H9 (cell line): ENCODE measurements at regions not wholly inside any gene's neighbourhood (a gene's known extent, or its start where the extent isn't known, plus 50 kb on each side); places are given as distances from the start of the nearest gene placed in this dataset.

ENCODE experiments used
- DNase-seq: peaks from one replicate; pipeline ENCODE4 v3.0.0-alpha.2; 2017
- H2AFZ ChIP-seq: one replicate; pipeline ENCODE4 v1.6.1; 2013; ENCODE audit warnings: mild to moderate bottlenecking, low read length, control low read depth, moderate library complexity
- H2AK5ac ChIP-seq: 2 replicates; pipeline ENCODE4 v1.6.1; 2013; ENCODE audit warnings: low read length, control low read depth, mixed read lengths; ENCODE audit not compliant: insufficient read length
- H2BK120ac ChIP-seq: one replicate; pipeline ENCODE4 v1.6.1; 2013; ENCODE audit warnings: low read depth, mild to moderate bottlenecking, low read length, control low read depth, inconsistent platforms; ENCODE audit not compliant: poor library complexity, severe bottlenecking
- H2BK12ac ChIP-seq: 2 replicates; pipeline ENCODE4 v1.6.1; 2013; ENCODE audit warnings: low read length, control low read depth, mixed read lengths, low read depth; ENCODE audit not compliant: insufficient read length
- H2BK15ac ChIP-seq: 2 replicates; pipeline ENCODE4 v1.6.1; 2013; ENCODE audit warnings: low read depth, low read length, control low read depth
- H2BK20ac ChIP-seq: one replicate; pipeline ENCODE4 v1.6.1; 2013; ENCODE audit warnings: low read depth, mild to moderate bottlenecking, low read length, control low read depth, inconsistent platforms; ENCODE audit not compliant: poor library complexity, severe bottlenecking
- H2BK5ac ChIP-seq: 2 replicates; pipeline ENCODE4 v1.6.1; 2013; ENCODE audit warnings: low read length, control low read depth, mixed read lengths; ENCODE audit not compliant: insufficient read length
- H3K14ac ChIP-seq: 2 replicates; pipeline ENCODE4 v1.6.1; 2013; ENCODE audit warnings: low read length, control low read depth; ENCODE audit not compliant: insufficient read depth
- H3K18ac ChIP-seq: 2 replicates; pipeline ENCODE4 v1.6.1; 2013; ENCODE audit warnings: low read depth, mild to moderate bottlenecking, mixed read lengths, low read length, control low read depth; ENCODE audit not compliant: insufficient read length
- H3K23ac ChIP-seq: 2 replicates; pipeline ENCODE4 v1.6.1; 2013; ENCODE audit warnings: low read length, control low read depth, mixed read lengths, low read depth; ENCODE audit not compliant: insufficient read length
- H3K23me2 ChIP-seq: 2 replicates; pipeline ENCODE4 v1.6.1; 2013; ENCODE audit warnings: low read depth, mild to moderate bottlenecking, mixed read lengths, low read length, control low read depth; ENCODE audit not compliant: insufficient read length, poor library complexity, severe bottlenecking
- H3K27ac ChIP-seq: 2 replicates; pipeline ENCODE4 v1.5.1; 2013; ENCODE audit warnings: low read length, control low read depth, mixed read lengths, low read depth; ENCODE audit not compliant: insufficient read length
- H3K27me3 ChIP-seq: 2 replicates; pipeline ENCODE4 v1.6.1; 2013; ENCODE audit warnings: low read length, control low read depth, inconsistent platforms; ENCODE audit not compliant: insufficient read depth
- H3K4ac ChIP-seq: 2 replicates; pipeline ENCODE4 v1.6.1; 2013; ENCODE audit warnings: low read depth, mild to moderate bottlenecking, control low read depth, inconsistent platforms, low read length, moderate library complexity
- H3K4me1 ChIP-seq: 2 replicates; pipeline ENCODE4 v1.6.1; 2013; ENCODE audit warnings: low read length, control low read depth, inconsistent platforms; ENCODE audit not compliant: insufficient read depth
- H3K4me2 ChIP-seq: 2 replicates; pipeline ENCODE4 v1.6.1; 2013; ENCODE audit warnings: low read length, control low read depth, mixed read lengths; ENCODE audit not compliant: insufficient read length, insufficient read depth
- H3K56ac ChIP-seq: 2 replicates; pipeline ENCODE4 v1.6.1; 2013; ENCODE audit warnings: low read depth, mild to moderate bottlenecking, mixed read lengths, low read length, control low read depth; ENCODE audit not compliant: insufficient read length
- H3K79me1 ChIP-seq: 2 replicates; pipeline ENCODE4 v1.6.1; 2013; ENCODE audit warnings: low read depth, mild to moderate bottlenecking, moderate library complexity, low read length, control low read depth, inconsistent platforms; ENCODE audit not compliant: insufficient read depth, poor library complexity, severe bottlenecking
- H3K79me2 ChIP-seq: 2 replicates; pipeline ENCODE4 v1.6.1; 2013; ENCODE audit warnings: low read length, control low read depth, inconsistent platforms; ENCODE audit not compliant: insufficient read depth
- H3K9ac ChIP-seq: 2 replicates; pipeline ENCODE4 v1.6.1; 2013; ENCODE audit warnings: low read length, control low read depth, mixed read lengths; ENCODE audit not compliant: insufficient read length; ENCODE audit errors: extremely low read depth
- H3K9me3 ChIP-seq: one replicate; pipeline ENCODE4 v1.6.1; 2013; ENCODE audit warnings: low read depth, low read length, inconsistent platforms; ENCODE audit not compliant: control insufficient read depth
- H3T11ph ChIP-seq: one replicate; pipeline ENCODE4 v1.6.1; 2013; ENCODE audit warnings: mild to moderate bottlenecking, low read length, control low read depth, inconsistent platforms
- H4K20me1 ChIP-seq: one replicate; pipeline ENCODE4 v1.6.1; 2013; ENCODE audit not compliant: control insufficient read depth, insufficient read length, insufficient read depth
- H4K5ac ChIP-seq: 2 replicates; pipeline ENCODE4 v1.6.1; 2013; ENCODE audit warnings: low read depth, mild to moderate bottlenecking, mixed read lengths, low read length, control low read depth; ENCODE audit not compliant: insufficient read length
- H4K8ac ChIP-seq: replicated peaks from 2 replicates; pipeline ENCODE4 v1.6.1; 2013; ENCODE audit warnings: low read length, control low read depth, mixed read lengths, low read depth; ENCODE audit not compliant: insufficient read length
- H4K91ac ChIP-seq: 2 replicates; pipeline ENCODE4 v1.6.1; 2013; ENCODE audit warnings: low read depth, mild to moderate bottlenecking, moderate library complexity, mixed read lengths, low read length, control low read depth; ENCODE audit not compliant: insufficient read length
- H3K27ac Mint-ChIP-seq, 3 experiments: 2 replicates in 2 of 3; 3 replicates in 1 of 3; pipeline ENCODE4 v1.8.0; 2020 to 2021; ENCODE audit warnings: mixed read lengths in 3 of 3, mild to moderate bottlenecking in 1 of 3, moderate library complexity in 1 of 3
- H3K27me3 Mint-ChIP-seq: 2 replicates; pipeline ENCODE4 v1.8.0; 2021; ENCODE audit warnings: low read depth, mild to moderate bottlenecking, moderate library complexity, mixed read lengths
- H3K36me3 Mint-ChIP-seq, 3 experiments: 2 replicates in 2 of 3; 3 replicates in 1 of 3; pipeline ENCODE4 v1.8.0; 2020 to 2021; ENCODE audit warnings: low read depth in 3 of 3, mixed read lengths in 3 of 3; ENCODE audit not compliant: insufficient read depth in 1 of 3
- H3K4me1 Mint-ChIP-seq, 2 experiments: 2 replicates each; pipeline ENCODE4 v1.8.0; 2020; ENCODE audit warnings: mixed read lengths in 2 of 2
- H3K4me3 Mint-ChIP-seq, 2 experiments: 2 replicates in 1 of 2; 3 replicates in 1 of 2; pipeline ENCODE4 v1.8.0; 2020 to 2021; ENCODE audit warnings: mild to moderate bottlenecking in 2 of 2, mixed read lengths in 2 of 2, moderate library complexity in 1 of 2
- H3K9me3 Mint-ChIP-seq, 2 experiments: 2 replicates in 1 of 2; 3 replicates in 1 of 2; pipeline ENCODE4 v1.8.0; 2020; ENCODE audit warnings: mild to moderate bottlenecking in 2 of 2, mixed read lengths in 2 of 2, moderate library complexity in 1 of 2
- WGBS: extraction: QIAGEN DNeasy Blood & Tissue Kit; methylation state at CpG from one replicate; pipeline ENCODE4 v1.1.7; 2013; ENCODE audit warnings: missing lambda C conversion rate, low lambda C conversion rate, mixed read lengths; ENCODE audit not compliant: insufficient read length; ENCODE audit errors: extremely low coverage; 5-methylcytosine and 5-hydroxymethylcytosine counted together
- TF ChIP-seq, protein P1 (sequence below): fragments of 200-600 bp; sonication (generic); conservative IDR thresholded peaks from 3 replicates; pipeline ENCODE4 v1.8.0; 2021; ENCODE audit warnings: antibody characterized with exemption, mild to moderate bottlenecking

- no peak overlapping the region for H2BK20ac ChIP-seq
- no peaks in the 10 kb centered on the region for H3K4me1 ChIP-seq
- no peaks in the 10 kb centered on the region for H3K23me2 ChIP-seq
- Mint-ChIP-seq H3K4me3 (no peak overlapping the region), H3K27me3 (no peaks in the 10 kb centered on the region; the same call in 1 of the 2 replicates), H3K27ac (no peak overlapping the region), H3K4me1 (peaks cover 0 to 2% of the 10 kb centered on the region in 2 experiments; a peak in 1 of 4 replicates), H3K9me3 (no peaks in the 10 kb centered on the region), H3K36me3 (no peaks in the 10 kb centered on the region)
- H3T11ph ChIP-seq, result no peak overlapping the region
- no CpG with 5 or more reads among the region's 3 CpGs for WGBS
- no peak overlapping the region for H3K56ac ChIP-seq
- H3K14ac ChIP-seq, result no peak overlapping the region
- no peaks in the 10 kb centered on the region for H4K20me1 ChIP-seq
- H3K27ac ChIP-seq, result no peak overlapping the region
- H3K9me3 ChIP-seq, result no peaks in the 10 kb centered on the region
- H2BK15ac ChIP-seq, result no peak overlapping the region
- no peak overlapping the region for H3K4ac ChIP-seq
- H4K8ac ChIP-seq, result no peak overlapping the region
- H3K9ac ChIP-seq, result no peak overlapping the region
- no peaks in the 10 kb centered on the region for H3K79me2 ChIP-seq
- no peaks in the 10 kb centered on the region for H3K27me3 ChIP-seq
- TF ChIP-seq, protein P1, sequence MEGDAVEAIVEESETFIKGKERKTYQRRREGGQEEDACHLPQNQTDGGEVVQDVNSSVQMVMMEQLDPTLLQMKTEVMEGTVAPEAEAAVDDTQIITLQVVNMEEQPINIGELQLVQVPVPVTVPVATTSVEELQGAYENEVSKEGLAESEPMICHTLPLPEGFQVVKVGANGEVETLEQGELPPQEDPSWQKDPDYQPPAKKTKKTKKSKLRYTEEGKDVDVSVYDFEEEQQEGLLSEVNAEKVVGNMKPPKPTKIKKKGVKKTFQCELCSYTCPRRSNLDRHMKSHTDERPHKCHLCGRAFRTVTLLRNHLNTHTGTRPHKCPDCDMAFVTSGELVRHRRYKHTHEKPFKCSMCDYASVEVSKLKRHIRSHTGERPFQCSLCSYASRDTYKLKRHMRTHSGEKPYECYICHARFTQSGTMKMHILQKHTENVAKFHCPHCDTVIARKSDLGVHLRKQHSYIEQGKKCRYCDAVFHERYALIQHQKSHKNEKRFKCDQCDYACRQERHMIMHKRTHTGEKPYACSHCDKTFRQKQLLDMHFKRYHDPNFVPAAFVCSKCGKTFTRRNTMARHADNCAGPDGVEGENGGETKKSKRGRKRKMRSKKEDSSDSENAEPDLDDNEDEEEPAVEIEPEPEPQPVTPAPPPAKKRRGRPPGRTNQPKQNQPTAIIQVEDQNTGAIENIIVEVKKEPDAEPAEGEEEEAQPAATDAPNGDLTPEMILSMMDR, result no peak
- no peak overlapping the region for H3K4me2 ChIP-seq
- DNase-seq, result no peak
- no peak overlapping the region for H2BK12ac ChIP-seq
- H3K79me1 ChIP-seq, result no peaks in the 10 kb centered on the region
- no peak overlapping the region for H4K91ac ChIP-seq
- no peak overlapping the region for H2BK5ac ChIP-seq
- H2AFZ ChIP-seq, result no peak overlapping the region
- H3K18ac ChIP-seq, result no peak overlapping the region
- H2AK5ac ChIP-seq, result no peak overlapping the region
- no peak overlapping the region for H4K5ac ChIP-seq
- H3K23ac ChIP-seq, result no peak overlapping the region
- no peak overlapping the region for H2BK120ac ChIP-seq
Measured at GRCh38 chr18:59758837-59759236, 61.6 kb upstream of the CCBE1 start.
